IPS-18c (cell line): ENCODE measurements at regions not wholly inside any gene's neighbourhood (a gene's known extent, or its start where the extent isn't known, plus 50 kb on each side); places are given as distances from the start of the nearest gene placed in this dataset.
"Not testable (repeated sequence)": the region's sequence is repeated elsewhere in the genome, so short reads cannot be mapped to it uniquely, and the experiment has no call there.

Experiments
- H3K4me3 ChIP-seq: 2 replicates; pipeline ENCODE4 v1.7.0; 2013; ENCODE audit warnings: low read depth, mild to moderate bottlenecking, low read length, moderate library complexity; ENCODE audit not compliant: insufficient read depth
- H3K9me3 ChIP-seq: one replicate; pipeline ENCODE4 v1.6.1; 2013; ENCODE audit warnings: mild to moderate bottlenecking, low read length, moderate library complexity; ENCODE audit not compliant: control insufficient read depth, insufficient read depth

DNA sequence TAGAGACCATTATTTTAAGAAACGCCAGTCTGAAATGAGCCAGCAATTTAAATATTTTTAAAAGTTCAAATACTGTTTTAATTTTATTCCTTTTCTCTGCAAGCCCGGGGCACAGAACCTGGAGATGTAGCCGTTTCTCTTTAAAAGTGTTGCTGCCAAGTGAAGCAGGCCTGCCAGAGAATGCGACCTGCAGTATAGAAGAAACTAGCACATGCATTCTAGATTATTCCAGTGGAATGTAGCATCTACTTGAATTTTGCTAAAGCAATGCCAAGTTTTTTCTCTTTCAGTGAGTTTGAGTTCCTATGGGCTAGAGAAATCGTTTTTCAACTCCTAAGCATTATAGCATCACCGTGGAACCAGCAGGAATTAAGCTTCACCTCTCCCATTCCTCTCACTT lies 101.3 kb downstream of the QRSL1 start:
- no peak overlapping the region for H3K4me3 ChIP-seq
- peaks cover 6% of the 10 kb centered on the region for H3K9me3 ChIP-seq

DNA sequence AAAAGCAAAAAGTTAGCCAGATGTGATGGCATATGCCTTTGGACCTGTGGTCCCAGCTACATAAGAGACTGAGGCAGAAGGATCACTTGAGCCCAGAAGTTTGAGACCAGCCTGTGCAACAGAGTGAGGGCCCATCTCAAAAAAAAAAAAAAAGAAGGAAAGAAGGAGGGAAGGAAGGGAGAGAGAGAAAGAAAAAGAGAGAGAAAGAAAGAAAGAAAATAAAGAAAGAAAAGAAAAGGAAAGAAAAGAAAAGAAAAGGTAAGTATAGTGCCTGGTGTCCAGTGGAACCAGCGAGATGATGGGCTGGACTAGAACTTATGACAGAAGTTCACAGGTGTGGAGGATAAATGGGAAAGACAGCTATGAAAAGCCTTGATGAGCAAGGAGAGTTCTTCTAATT lies 100.9 kb downstream of the QRSL1 start:
- no peak overlapping the region for H3K4me3 ChIP-seq
- H3K9me3 ChIP-seq = peaks cover 6% of the 10 kb centered on the region

- no peak overlapping the region for H3K4me3 ChIP-seq
- peaks cover 6% of the 10 kb centered on the region for H3K9me3 ChIP-seq
Measured at GRCh38 chr6:106729841-106730240, 100.5 kb downstream of the QRSL1 start.

- Histone ChIP-seq H3K4me3 (no peak overlapping the region), H3K9me3 (peaks cover 5% of the 10 kb centered on the region)
Measured at GRCh38 chr6:106728296-106728870, 99.0 kb downstream of the QRSL1 start.

GRCh38 chr6:106727480-106728149 lies 98.2 kb downstream of the QRSL1 start:
- no peak overlapping the region for H3K4me3 ChIP-seq
- H3K9me3 ChIP-seq = peaks cover 2% of the 10 kb centered on the region

GRCh38 chr6:106724848-106725247 lies 95.5 kb downstream of the QRSL1 start:
- H3K9me3 ChIP-seq = no peaks in the 10 kb centered on the region
- no peak overlapping the region for H3K4me3 ChIP-seq

DNA sequence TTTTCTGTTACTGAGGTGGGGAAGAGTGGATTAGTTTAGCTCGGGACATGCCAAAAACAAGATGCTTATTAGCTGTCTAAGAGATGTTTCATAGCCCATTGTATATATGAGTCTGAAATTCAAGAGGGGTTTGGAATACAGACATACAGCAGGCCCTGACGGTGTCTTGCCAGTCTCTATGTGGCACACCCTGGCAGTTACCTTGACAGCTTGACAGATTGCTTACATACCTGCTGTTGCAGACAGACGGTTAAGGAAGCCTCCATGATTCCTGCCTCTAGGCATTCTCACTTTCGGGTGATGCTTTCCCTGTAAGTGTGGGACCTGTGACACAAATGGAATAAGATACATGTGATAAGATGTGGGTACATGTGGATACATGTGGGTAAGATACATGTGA lies 95.0 kb downstream of the QRSL1 start:
- no peak overlapping the region for H3K4me3 ChIP-seq
- H3K9me3 ChIP-seq = no peaks in the 10 kb centered on the region

DNA sequence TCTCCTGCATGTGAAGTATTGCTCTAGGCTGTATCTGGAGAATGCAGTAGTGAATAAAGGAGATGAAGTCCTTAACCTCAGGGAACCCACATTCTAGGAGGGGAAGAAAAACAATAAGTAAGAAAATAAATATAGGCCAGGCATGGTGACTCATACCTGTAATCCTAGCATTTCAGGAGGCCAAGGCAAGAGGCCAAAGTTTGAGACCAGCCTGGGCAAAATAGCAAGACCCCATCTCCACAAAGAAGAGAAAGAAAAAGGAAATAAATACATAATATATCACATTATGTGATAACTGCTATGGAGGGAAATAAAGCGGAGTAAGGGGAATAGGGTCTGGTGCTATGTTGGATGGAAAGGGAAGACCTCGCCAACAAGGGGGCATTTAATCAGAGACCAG lies 94.0 kb downstream of the QRSL1 start:
- H3K9me3 ChIP-seq = not testable (repeated sequence)

DNA sequence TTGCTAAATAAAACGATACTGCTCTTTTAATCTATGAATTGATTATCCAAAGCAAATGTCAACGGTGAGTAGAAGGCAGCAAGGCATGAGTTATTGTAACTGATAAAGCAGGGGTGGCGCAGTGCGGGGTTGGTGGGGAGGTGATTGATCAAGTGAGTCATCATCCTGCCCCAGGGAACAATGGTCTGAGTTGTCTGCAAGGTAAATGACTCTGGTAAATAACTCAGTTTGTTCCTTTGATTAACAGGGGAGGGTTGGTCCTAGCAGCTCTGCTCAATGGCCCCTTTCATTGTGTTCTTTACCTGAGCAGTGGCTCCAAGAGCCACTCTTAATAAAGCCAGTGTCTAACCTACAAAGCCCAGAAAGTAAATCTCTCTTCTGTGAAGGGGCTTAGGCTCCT lies 91.8 kb downstream of the QRSL1 start:
- H3K9me3 ChIP-seq, H3K4me3 ChIP-seq: not testable (repeated sequence)

More for the DNA sequence above, 94.0 kb downstream of the QRSL1 start:
- not testable (repeated sequence) for H3K4me3 ChIP-seq
